Activated CD4-positive, alpha-beta T cell treated with anti-CD3 and anti-CD28 coated beads for 36 hours (primary cell): ENCODE measurements at regions not wholly inside any gene's neighbourhood (a gene's known extent, or its start where the extent isn't known, plus 50 kb on each side); places are given as distances from the start of the nearest gene placed in this dataset.
"Not testable (repeated sequence)": the region's sequence is repeated elsewhere in the genome, so short reads cannot be mapped to it uniquely, and the experiment has no call there.

Source experiments
- ATAC-seq: fragments of 200-7000 bp; cut with Tn5 transposase; one replicate; pipeline ENCODE4 v1.10.0; 2021; ENCODE audit warnings: mild to moderate bottlenecking, moderate library complexity
- CTCF ChIA-PET: fragments of 350-600 bp; sonication (Branson Sonifier 250); formaldehyde crosslinking; loops from one replicate; lab custom pipeline; 2021; ENCODE audit warnings: antibody characterized with exemption; lab: Charles Lee
- POLR2A ChIA-PET: fragments of 350-600 bp; sonication (Branson Sonifier 250); formaldehyde crosslinking; loops from one replicate; lab custom pipeline; 2021; ENCODE audit warnings: antibody characterized with exemption, inconsistent platforms; lab: Charles Lee
- DNase-seq: peaks from one replicate; pipeline ENCODE4 v3.0.0-alpha.2; 2020
- H3K27ac Mint-ChIP-seq: one replicate; pipeline ENCODE4 v1.8.0; 2021; ENCODE audit warnings: mixed read lengths
- H3K27me3 Mint-ChIP-seq: one replicate; pipeline ENCODE4 v1.8.0; 2021; ENCODE audit warnings: mixed read lengths
- H3K36me3 Mint-ChIP-seq: one replicate; pipeline ENCODE4 v1.8.0; 2021; ENCODE audit warnings: low read depth, mixed read lengths
- H3K4me1 Mint-ChIP-seq: one replicate; pipeline ENCODE4 v1.8.0; 2021; ENCODE audit warnings: mixed read lengths
- H3K4me3 Mint-ChIP-seq: one replicate; pipeline ENCODE4 v1.8.0; 2021; ENCODE audit warnings: mild to moderate bottlenecking, moderate library complexity, mixed read lengths
- H3K9me3 Mint-ChIP-seq: one replicate; pipeline ENCODE4 v1.8.0; 2021; ENCODE audit warnings: low read depth, mixed read lengths
- intact Hi-C, 2 experiments: fragments of 100-400 bp; cut with DNase I in 1 of 2; cut with micrococcal nuclease in 1 of 2; formaldehyde crosslinking; loops; one replicate each; pipeline versions ENCODE4 v1.14.2 to v1.15.1; 2022 to 2024; cut with DNase I, micrococcal nuclease

- ChIA-PET POLR2A (no interaction called here), CTCF (no interaction called here)
- H3K27me3 Mint-ChIP-seq: peaks cover 16% of the 10 kb centered on the region
- ATAC-seq (no peak), DNase-seq (no peak)
- no peaks in the 10 kb centered on the region for H3K36me3 Mint-ChIP-seq
- H3K4me3 Mint-ChIP-seq: no peak overlapping the region
- intact Hi-C loops: no loop called here
- no peak overlapping the region for H3K27ac Mint-ChIP-seq
- no peaks in the 10 kb centered on the region for H3K4me1 Mint-ChIP-seq
- H3K9me3 Mint-ChIP-seq: no peaks in the 10 kb centered on the region
Measured at GRCh38 chr5:108581026-108581425, 166.7 kb upstream of the FER start.

- DNase-seq (no peak), ATAC-seq (no peak)
- intact Hi-C loops: no loop called here
- ChIA-PET POLR2A (no interaction called here), CTCF (no interaction called here)
- H3K27ac Mint-ChIP-seq: no peak overlapping the region
- H3K9me3 Mint-ChIP-seq: peaks cover 1% of the 10 kb centered on the region
- no peaks in the 10 kb centered on the region for H3K36me3 Mint-ChIP-seq
- H3K4me1 Mint-ChIP-seq: no peaks in the 10 kb centered on the region
- peaks cover 12% of the 10 kb centered on the region for H3K27me3 Mint-ChIP-seq
- no peak overlapping the region for H3K4me3 Mint-ChIP-seq
Measured at GRCh38 chr5:108579236-108579635, 168.5 kb upstream of the FER start.

DNA sequence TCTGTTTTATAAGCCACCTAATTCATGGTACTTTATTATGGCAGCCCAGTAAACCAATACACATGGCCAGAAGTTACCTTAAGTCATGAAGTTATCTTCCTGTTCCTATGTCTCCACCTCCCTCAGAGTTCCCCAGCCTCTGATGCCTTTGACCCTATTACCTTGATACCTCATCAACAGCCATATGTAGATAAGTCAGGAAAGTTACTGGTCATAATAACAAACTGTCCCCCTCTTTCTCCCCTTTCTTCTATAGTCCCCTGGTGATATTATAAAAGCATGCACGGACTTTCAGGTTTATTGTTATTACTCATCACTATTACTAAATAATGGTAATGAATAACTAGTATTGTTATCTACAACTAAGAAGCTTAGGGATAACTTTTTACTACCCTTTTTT lies 168.9 kb upstream of the FER start:
- DNase-seq (no peak), ATAC-seq (no peak)
- intact Hi-C loops: no loop called here
- no peak overlapping the region for H3K27ac Mint-ChIP-seq
- H3K27me3 Mint-ChIP-seq: peaks cover 12% of the 10 kb centered on the region
- H3K4me3 Mint-ChIP-seq: no peak overlapping the region
- ChIA-PET CTCF (no interaction called here), POLR2A (no interaction called here)
- no peaks in the 10 kb centered on the region for H3K4me1 Mint-ChIP-seq
- peaks cover 3% of the 10 kb centered on the region for H3K9me3 Mint-ChIP-seq
- no peaks in the 10 kb centered on the region for H3K36me3 Mint-ChIP-seq

DNA sequence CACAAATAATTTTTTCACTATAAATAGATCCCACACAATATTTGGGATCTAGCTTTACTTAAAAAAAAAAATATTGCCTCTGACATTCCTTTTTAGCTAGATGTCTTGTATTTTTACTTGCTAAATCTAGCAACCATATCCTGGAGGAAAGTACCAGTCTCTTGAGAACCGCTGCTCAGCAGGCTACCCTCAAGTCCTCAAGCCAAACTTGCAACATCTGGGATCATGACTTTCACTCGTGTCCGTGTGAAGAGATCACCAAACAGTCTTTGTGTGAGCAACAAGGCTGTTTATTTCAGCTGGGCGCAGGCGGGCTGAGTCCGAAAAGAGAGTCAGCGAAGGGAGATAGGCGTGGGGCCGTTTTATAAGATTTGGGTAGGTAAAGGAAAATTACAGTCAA lies 180.3 kb upstream of the FER start:
- CTCF ChIA-PET: no interaction called here
- ATAC-seq: no peak
- DNase-seq: no peak
- Mint-ChIP-seq H3K4me1 (no peaks in the 10 kb centered on the region), H3K4me3 (no peak overlapping the region), H3K27me3 (peaks cover 3% of the 10 kb centered on the region), H3K27ac (no peak overlapping the region), H3K9me3 (no peaks in the 10 kb centered on the region), H3K36me3 (no peaks in the 10 kb centered on the region)
- intact Hi-C loops: no loop called here
- POLR2A ChIA-PET: no interaction called here

DNA sequence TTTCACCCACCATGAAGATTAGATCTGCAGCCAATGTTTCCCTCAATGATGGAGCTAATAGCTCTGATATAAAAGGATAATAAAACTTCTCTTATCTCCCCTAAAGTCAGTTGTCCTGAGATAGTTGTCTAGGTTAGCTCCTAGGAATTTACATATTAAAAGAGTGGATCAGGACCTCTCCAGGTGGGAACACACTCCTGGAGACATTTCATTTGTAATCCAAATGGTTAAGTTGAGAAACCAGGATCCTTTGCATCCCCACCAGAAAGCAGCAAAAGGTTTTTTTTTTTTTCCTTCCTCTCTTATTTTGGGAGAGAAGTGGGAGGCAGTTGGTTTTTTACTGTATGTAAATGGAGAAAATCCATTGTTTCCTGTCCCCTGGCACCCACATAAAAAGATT lies 182.5 kb upstream of the FBXL17 start:
- no peaks in the 10 kb centered on the region for H3K4me1 Mint-ChIP-seq
- no peak overlapping the region for H3K4me3 Mint-ChIP-seq
- H3K27ac Mint-ChIP-seq: no peak overlapping the region
- no peaks in the 10 kb centered on the region for H3K36me3 Mint-ChIP-seq
- ATAC-seq (no peak), DNase-seq (no peak)
- intact Hi-C loops: no loop called here
- peaks cover 3% of the 10 kb centered on the region for H3K27me3 Mint-ChIP-seq
- no peaks in the 10 kb centered on the region for H3K9me3 Mint-ChIP-seq
- CTCF ChIA-PET: no interaction called here
- POLR2A ChIA-PET: no interaction called here

- Mint-ChIP-seq H3K36me3 (no peaks in the 10 kb centered on the region), H3K27me3 (peaks cover 6% of the 10 kb centered on the region), H3K27ac (no peak overlapping the region), H3K4me1 (no peaks in the 10 kb centered on the region), H3K4me3 (no peak overlapping the region), H3K9me3 (no peaks in the 10 kb centered on the region)
- CTCF ChIA-PET: no interaction called here
- POLR2A ChIA-PET: no interaction called here
- ATAC-seq (no peak), DNase-seq (no peak)
- intact Hi-C loops: no loop called here
Measured at GRCh38 chr5:108562205-108562454, 180.2 kb upstream of the FBXL17 start.

GRCh38 chr5:108561416-108562204 lies 179.7 kb upstream of the FBXL17 start:
- CTCF ChIA-PET: no interaction called here
- no peak for ATAC-seq
- H3K27me3 Mint-ChIP-seq: peaks cover 6% of the 10 kb centered on the region

GRCh38 chr5:108560581-108560980 lies 178.7 kb upstream of the FBXL17 start:
- intact Hi-C loops: no loop called here
- no peak for ATAC-seq
- Mint-ChIP-seq H3K36me3 (no peaks in the 10 kb centered on the region), H3K27ac (no peak overlapping the region), H3K9me3 (no peaks in the 10 kb centered on the region), H3K4me3 (no peak overlapping the region), H3K27me3 (peaks cover 6% of the 10 kb centered on the region), H3K4me1 (no peaks in the 10 kb centered on the region)
- DNase-seq: no peak
- CTCF ChIA-PET: interaction anchor here (0.7 kb wide), 1 partner anchor 37 kb away, joined by 3 read pairs; no protein-coding TSS in a partner anchor
- POLR2A ChIA-PET: no interaction called here

More at GRCh38 chr5:108561416-108562204, 179.7 kb upstream of the FBXL17 start:
- no peaks in the 10 kb centered on the region for H3K36me3 Mint-ChIP-seq
- intact Hi-C loops: no loop called here
- no peaks in the 10 kb centered on the region for H3K4me1 Mint-ChIP-seq
- POLR2A ChIA-PET: no interaction called here
- DNase-seq: no peak
- H3K9me3 Mint-ChIP-seq: no peaks in the 10 kb centered on the region
- H3K27ac Mint-ChIP-seq: no peak overlapping the region
- no peak overlapping the region for H3K4me3 Mint-ChIP-seq

DNA sequence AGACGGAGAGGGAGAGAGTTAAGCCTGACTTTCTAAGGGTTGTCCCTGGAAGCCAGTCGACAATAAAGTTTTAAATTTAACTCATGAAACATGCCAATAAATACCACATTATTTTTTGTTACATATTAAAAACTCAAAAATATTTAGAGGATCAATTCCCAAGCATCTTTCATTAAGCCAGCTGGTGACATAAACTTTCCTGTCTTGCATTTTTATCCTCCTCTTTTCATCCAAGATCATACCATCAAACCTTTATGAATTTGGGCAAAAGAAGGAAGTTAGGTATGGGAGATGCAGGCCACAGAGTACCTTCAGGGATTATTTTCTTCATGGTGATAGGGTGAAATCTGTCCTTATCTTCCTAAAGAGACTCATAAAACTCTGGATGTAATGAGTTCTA lies 178.3 kb upstream of the FBXL17 start:
- Mint-ChIP-seq H3K27ac (no peak overlapping the region), H3K36me3 (no peaks in the 10 kb centered on the region), H3K4me3 (no peak overlapping the region), H3K27me3 (peaks cover 3% of the 10 kb centered on the region), H3K4me1 (no peaks in the 10 kb centered on the region), H3K9me3 (no peaks in the 10 kb centered on the region)
- intact Hi-C loops: no loop called here
- DNase-seq (no peak), ATAC-seq (no peak)
- POLR2A ChIA-PET: no interaction called here
- CTCF ChIA-PET: interaction anchor here (0.7 kb wide), 1 partner anchor 37 kb away, joined by 3 read pairs; no protein-coding TSS in a partner anchor

GRCh38 chr5:108558840-108559239 lies 176.9 kb upstream of the FBXL17 start:
- POLR2A ChIA-PET, H3K9me3 Mint-ChIP-seq, H3K27me3 Mint-ChIP-seq: not testable (repeated sequence)

GRCh38 chr5:108558142-108558541 lies 176.2 kb upstream of the FBXL17 start:
- intact Hi-C loops, DNase-seq, H3K4me3 Mint-ChIP-seq, H3K27ac Mint-ChIP-seq, H3K36me3 Mint-ChIP-seq, POLR2A ChIA-PET, CTCF ChIA-PET, H3K9me3 Mint-ChIP-seq, H3K27me3 Mint-ChIP-seq, ATAC-seq, H3K4me1 Mint-ChIP-seq: not testable (repeated sequence)

More at GRCh38 chr5:108558840-108559239, 176.9 kb upstream of the FBXL17 start:
- CTCF ChIA-PET, ATAC-seq, H3K27ac Mint-ChIP-seq, DNase-seq, H3K4me1 Mint-ChIP-seq, H3K36me3 Mint-ChIP-seq, intact Hi-C loops, H3K4me3 Mint-ChIP-seq: not testable (repeated sequence)

- H3K27me3 Mint-ChIP-seq: peaks cover 3% of the 10 kb centered on the region
- ChIA-PET POLR2A (no interaction called here), CTCF (no interaction called here)
- H3K4me1 Mint-ChIP-seq: no peaks in the 10 kb centered on the region
- intact Hi-C loops: no loop called here
- no peak for DNase-seq
- no peak overlapping the region for H3K27ac Mint-ChIP-seq
- no peak overlapping the region for H3K4me3 Mint-ChIP-seq
- no peaks in the 10 kb centered on the region for H3K36me3 Mint-ChIP-seq
- no peaks in the 10 kb centered on the region for H3K9me3 Mint-ChIP-seq
- no peak for ATAC-seq
Measured at GRCh38 chr5:108557686-108558085, 175.8 kb upstream of the FBXL17 start.
